Neuronal stem cell (in vitro differentiated cells): ENCODE measurements at regions not wholly inside any gene's neighbourhood (a gene's known extent, or its start where the extent isn't known, plus 50 kb on each side); places are given as distances from the start of the nearest gene placed in this dataset.

Experiments used
- DNase-seq: peaks from one replicate; pipeline ENCODE4 v3.0.0-alpha.2; 2013; ENCODE audit warnings: low spot score
- H2AFZ ChIP-seq: one replicate; pipeline ENCODE4 v1.6.1; 2013; ENCODE audit warnings: mild to moderate bottlenecking, low read length, inconsistent platforms
- H2AK5ac ChIP-seq: 2 replicates; pipeline ENCODE4 v1.6.1; 2013; ENCODE audit warnings: low read depth, mild to moderate bottlenecking, inconsistent platforms, low read length, moderate library complexity, mixed read lengths
- H2BK120ac ChIP-seq: 2 replicates; pipeline ENCODE4 v1.6.1; 2013; ENCODE audit warnings: low read depth, mild to moderate bottlenecking, inconsistent platforms, low read length, moderate library complexity, mixed read lengths
- H2BK12ac ChIP-seq: one replicate; pipeline ENCODE4 v1.6.1; 2013; ENCODE audit warnings: low read length, inconsistent platforms
- H2BK15ac ChIP-seq: 2 replicates; pipeline ENCODE4 v1.6.1; 2013; ENCODE audit warnings: mild to moderate bottlenecking, low read length, inconsistent platforms, mixed read lengths
- H2BK5ac ChIP-seq: one replicate; pipeline ENCODE4 v1.6.1; 2013; ENCODE audit warnings: inconsistent platforms, mild to moderate bottlenecking, low read length, moderate library complexity
- H3K14ac ChIP-seq: one replicate; pipeline ENCODE4 v1.6.1; 2013; ENCODE audit warnings: low read length, inconsistent platforms
- H3K18ac ChIP-seq: 2 replicates; pipeline ENCODE4 v1.6.1; 2013; ENCODE audit warnings: low read length, inconsistent platforms
- H3K23ac ChIP-seq: 2 replicates; pipeline ENCODE4 v1.6.1; 2013; ENCODE audit warnings: low read depth, mild to moderate bottlenecking, mixed read lengths, low read length, inconsistent platforms; ENCODE audit not compliant: poor library complexity
- H3K27ac ChIP-seq: replicated peaks from 3 replicates; pipeline ENCODE4 v1.5.1; 2013; ENCODE audit warnings: low read length, inconsistent platforms
- H3K27me3 ChIP-seq, 3 experiments: 2 replicates each; pipeline ENCODE4 v1.6.1; 2013; ENCODE audit warnings: low read length in 3 of 3, mild to moderate bottlenecking in 2 of 3, inconsistent platforms in 1 of 3, low read depth in 1 of 3, mixed read lengths in 1 of 3, moderate library complexity in 1 of 3; ENCODE audit not compliant: control insufficient read depth in 3 of 3, insufficient read depth in 3 of 3
- H3K36me3 ChIP-seq, 2 donors: replicated peaks in 1 of 2; 2 replicates each; pipeline ENCODE4 v1.6.1; 2013; ENCODE audit warnings: low read length in 2 of 2; ENCODE audit not compliant: control insufficient read depth in 2 of 2, insufficient read depth in 2 of 2
- H3K4ac ChIP-seq: 2 replicates; pipeline ENCODE4 v1.6.1; 2013; ENCODE audit warnings: inconsistent platforms, mild to moderate bottlenecking, low read length, moderate library complexity
- H3K4me1 ChIP-seq, 2 donors: 1 replicate in 1 of 2; 2 replicates in 1 of 2; pipeline ENCODE4 v1.6.1; 2013; ENCODE audit warnings: low read length in 2 of 2, low read depth in 1 of 2; ENCODE audit not compliant: control insufficient read depth in 2 of 2, insufficient read depth in 1 of 2
- H3K4me2 ChIP-seq: one replicate; pipeline ENCODE4 v1.6.1; 2013; ENCODE audit warnings: mild to moderate bottlenecking, low read length, inconsistent platforms; ENCODE audit not compliant: insufficient read depth, poor library complexity, severe bottlenecking
- H3K4me3 ChIP-seq, 2 donors: 2 replicates each; pipeline ENCODE4 v1.5.1; 2013; ENCODE audit warnings: low read length in 2 of 2, mild to moderate bottlenecking in 2 of 2, inconsistent platforms in 1 of 2, moderate library complexity in 1 of 2
- H3K79me1 ChIP-seq: one replicate; pipeline ENCODE4 v1.6.1; 2013; ENCODE audit warnings: low read depth, mild to moderate bottlenecking, inconsistent platforms, low read length, moderate library complexity
- H3K9ac ChIP-seq: one replicate; pipeline ENCODE4 v1.6.1; 2013; ENCODE audit warnings: mild to moderate bottlenecking, low read depth, low read length, inconsistent platforms; ENCODE audit not compliant: poor library complexity
- H3K9me3 ChIP-seq, 2 donors: replicated peaks in 1 of 2; 2 replicates each; pipeline versions ENCODE3 to v1.6.1; 2013; ENCODE audit warnings: low read length in 2 of 2, mild to moderate bottlenecking in 2 of 2, inconsistent platforms in 1 of 2, low read depth in 1 of 2, mixed read lengths in 1 of 2, moderate library complexity in 1 of 2; ENCODE audit not compliant: control insufficient read depth in 2 of 2, insufficient read depth in 1 of 2
- H4K8ac ChIP-seq: one replicate; pipeline ENCODE4 v1.6.1; 2013; ENCODE audit warnings: low read depth, mild to moderate bottlenecking, inconsistent platforms, low read length, moderate library complexity
- H4K91ac ChIP-seq: one replicate; pipeline ENCODE4 v1.6.1; 2013; ENCODE audit warnings: low read length, low read depth, mild to moderate bottlenecking, inconsistent platforms; ENCODE audit not compliant: poor library complexity
- WGBS, 2 donors: extraction: QIAGEN DNeasy Blood & Tissue Kit; methylation state at CpG; one replicate each; pipeline ENCODE4 v1.1.7; 2013; ENCODE audit warnings: missing lambda C conversion rate in 2 of 2, mixed read lengths in 1 of 2; ENCODE audit not compliant: insufficient read length in 2 of 2, insufficient replicate concordance in 1 of 2; ENCODE audit errors: extremely low coverage in 2 of 2; 5-methylcytosine and 5-hydroxymethylcytosine counted together

DNA sequence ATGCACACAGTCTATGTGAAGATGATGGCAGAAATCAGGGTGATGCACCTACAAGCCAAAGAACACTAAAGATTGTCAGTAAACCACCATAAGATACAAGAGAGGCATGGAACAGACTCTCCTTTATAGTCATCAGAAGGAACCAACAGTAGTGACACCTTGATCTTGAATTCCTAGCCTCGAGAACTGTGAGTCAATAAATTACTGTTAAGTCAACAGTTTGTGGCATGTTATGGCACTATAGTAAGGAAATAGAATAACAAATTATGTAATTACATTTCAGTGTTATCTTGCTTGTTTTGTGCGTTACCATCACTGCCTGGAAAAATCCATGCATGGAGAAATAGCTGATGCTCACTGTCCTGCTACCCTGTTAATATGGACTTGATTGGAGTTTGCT, 110.2 kb upstream of the LRP1B start:
- Histone ChIP-seq H3K79me1 (no peaks in the 10 kb centered on the region), H3K4ac (no peak overlapping the region), H3K27ac (no peak overlapping the region), H3K27me3 (no peaks in the 10 kb centered on the region), H2BK12ac (no peak overlapping the region), H4K8ac (no peak overlapping the region), H3K18ac (no peak overlapping the region), H3K14ac (no peak overlapping the region), H3K23ac (no peak overlapping the region), H2AK5ac (no peak overlapping the region), H3K4me1 (peaks cover 0 to 3% of the 10 kb centered on the region in 2 donors), H4K91ac (no peak overlapping the region), H2BK120ac (no peak overlapping the region), H3K4me2 (no peak overlapping the region), H3K9ac (no peak overlapping the region), H2BK15ac (no peak overlapping the region), H2AFZ (no peak overlapping the region), H3K36me3 (no peaks in the 10 kb centered on the region), H2BK5ac (no peak overlapping the region), H3K9me3 (no peaks in the 10 kb centered on the region), H3K4me3 (no peak overlapping the region)
- no peak for DNase-seq
- no CpG with 5 or more reads among the region's 2 CpGs for WGBS, 2 donors

DNA sequence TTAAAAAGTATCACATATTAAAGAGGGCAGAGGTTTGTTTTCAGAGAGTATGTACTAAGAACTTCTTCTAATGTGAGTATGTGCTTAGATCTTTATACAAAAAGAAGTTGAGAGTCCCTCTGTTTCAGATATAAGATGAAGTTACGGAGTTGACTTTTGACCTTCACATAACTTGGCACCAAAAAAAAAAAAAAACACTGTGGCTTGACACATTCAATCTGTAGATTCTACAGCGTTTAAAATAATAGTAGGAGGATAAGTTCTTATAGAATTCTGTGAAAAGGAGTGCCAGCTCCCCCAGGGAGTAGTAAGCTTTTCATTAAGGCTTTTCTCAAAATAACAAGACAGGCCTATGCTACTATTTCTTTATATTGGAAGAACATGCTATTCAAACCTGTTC, 105.4 kb upstream of the LRP1B start:
- H2AK5ac ChIP-seq = no peak overlapping the region
- no peak overlapping the region for H4K91ac ChIP-seq
- H2BK12ac ChIP-seq = no peak overlapping the region
- H3K27ac ChIP-seq = no peak overlapping the region
- H2BK120ac ChIP-seq = no peak overlapping the region
- H3K4ac ChIP-seq = no peak overlapping the region
- no peak overlapping the region for H3K4me2 ChIP-seq
- H3K27me3 ChIP-seq = no peaks in the 10 kb centered on the region
- H3K4me1 ChIP-seq = peaks cover 0 to 6% of the 10 kb centered on the region in 2 donors
- no peak overlapping the region for H2BK15ac ChIP-seq
- H3K79me1 ChIP-seq = no peaks in the 10 kb centered on the region
- no peaks in the 10 kb centered on the region for H3K9me3 ChIP-seq
- no peak overlapping the region for H3K9ac ChIP-seq
- H3K4me3 ChIP-seq = no peak overlapping the region
- no peaks in the 10 kb centered on the region for H3K36me3 ChIP-seq
- H3K18ac ChIP-seq = no peak overlapping the region
- no peak overlapping the region for H3K23ac ChIP-seq
- H4K8ac ChIP-seq = no peak overlapping the region
- H2BK5ac ChIP-seq = no peak overlapping the region
- H2AFZ ChIP-seq = peak overlapping the region; percentile 12
- H3K14ac ChIP-seq = no peak overlapping the region
- no CpG with 5 or more reads among the region's 2 CpGs for WGBS, 2 donors
- no peak for DNase-seq

DNA sequence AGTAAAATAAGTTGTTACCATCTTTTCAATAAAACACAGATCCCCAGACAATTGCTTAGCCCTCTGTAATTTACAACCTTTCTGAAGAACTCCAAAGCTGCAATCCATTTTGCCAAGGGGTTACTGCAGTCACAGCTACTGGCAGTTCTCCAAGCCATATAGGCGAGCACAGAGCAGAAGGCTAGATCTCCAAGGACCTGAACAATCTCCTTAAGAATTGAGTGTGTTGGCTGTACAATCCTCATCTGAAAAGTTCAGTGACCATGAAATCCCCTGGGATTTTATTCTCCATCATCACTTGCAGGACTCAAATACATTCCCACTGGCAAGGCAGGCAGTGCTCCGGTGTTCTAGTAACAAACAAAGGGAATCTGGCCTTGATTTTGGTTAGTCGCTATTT, 103.9 kb upstream of the LRP1B start:
- no peak overlapping the region for H3K27ac ChIP-seq
- H3K79me1 ChIP-seq = no peaks in the 10 kb centered on the region
- H3K36me3 ChIP-seq = no peaks in the 10 kb centered on the region
- no peaks in the 10 kb centered on the region for H3K27me3 ChIP-seq
- no peaks in the 10 kb centered on the region for H3K9me3 ChIP-seq
- no peak overlapping the region for H2BK5ac ChIP-seq
- H3K14ac ChIP-seq = no peak overlapping the region
- no peak overlapping the region for H3K23ac ChIP-seq
- H3K4me3 ChIP-seq = no peak overlapping the region
- H4K8ac ChIP-seq = no peak overlapping the region
- no peak overlapping the region for H2AK5ac ChIP-seq
- H2AFZ ChIP-seq = no peak overlapping the region
- H3K4ac ChIP-seq = no peak overlapping the region
- no peak overlapping the region for H3K9ac ChIP-seq
- H3K18ac ChIP-seq = no peak overlapping the region
- H2BK15ac ChIP-seq = no peak overlapping the region
- DNase-seq = no peak
- peaks cover 0 to 6% of the 10 kb centered on the region in 2 donors for H3K4me1 ChIP-seq
- H2BK120ac ChIP-seq = no peak overlapping the region
- no peak overlapping the region for H2BK12ac ChIP-seq
- H4K91ac ChIP-seq = no peak overlapping the region
- no CpG with 5 or more reads among the region's 3 CpGs for WGBS, 2 donors
- no peak overlapping the region for H3K4me2 ChIP-seq

DNA sequence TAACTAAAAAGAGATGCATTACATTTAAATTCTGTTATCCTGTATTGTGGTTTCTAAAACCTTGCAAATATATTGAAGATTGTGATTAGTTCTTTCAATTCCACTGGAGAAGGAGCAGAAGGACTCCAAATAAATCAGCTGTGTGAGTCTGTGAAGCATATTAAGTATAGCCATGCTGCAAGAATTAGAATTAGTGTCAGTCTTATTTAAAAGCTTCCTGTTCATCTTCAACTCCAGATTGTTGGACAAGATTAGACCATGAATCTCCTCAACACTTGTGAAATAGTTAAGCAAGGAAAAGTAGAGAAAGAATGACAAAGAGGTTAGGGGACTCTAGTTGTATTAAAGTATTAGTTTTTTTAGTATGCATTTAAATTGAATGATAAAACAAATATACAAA, 92.5 kb upstream of the LRP1B start:
- H3K23ac ChIP-seq = no peak overlapping the region
- H3K4me2 ChIP-seq = no peak overlapping the region
- no peaks in the 10 kb centered on the region for H3K9me3 ChIP-seq
- H3K4me1 ChIP-seq = no peaks in the 10 kb centered on the region
- no peak overlapping the region for H3K9ac ChIP-seq
- no peak overlapping the region for H2AK5ac ChIP-seq
- no peak overlapping the region for H2BK5ac ChIP-seq
- no peak overlapping the region for H2BK15ac ChIP-seq
- H2BK12ac ChIP-seq = no peak overlapping the region
- no peak overlapping the region for H2AFZ ChIP-seq
- H3K18ac ChIP-seq = no peak overlapping the region
- H4K8ac ChIP-seq = no peak overlapping the region
- H3K4me3 ChIP-seq = no peak overlapping the region
- H4K91ac ChIP-seq = no peak overlapping the region
- H3K4ac ChIP-seq = no peak overlapping the region
- DNase-seq = no peak
- H3K14ac ChIP-seq = no peak overlapping the region
- H3K27me3 ChIP-seq = no peaks in the 10 kb centered on the region
- no peak overlapping the region for H3K27ac ChIP-seq
- no peaks in the 10 kb centered on the region for H3K36me3 ChIP-seq
- H2BK120ac ChIP-seq = no peak overlapping the region
- no peaks in the 10 kb centered on the region for H3K79me1 ChIP-seq
